OCI-LY1 (cell line): ENCODE measurements at regions not wholly inside any gene's neighbourhood (a gene's known extent, or its start where the extent isn't known, plus 50 kb on each side); places are given as distances from the start of the nearest gene placed in this dataset.

Source experiments
- CTCF ChIP-seq: fragments of 200-600 bp; sonication (generic), shearing (Covaris generic); IDR thresholded peaks from 2 replicates; pipeline ENCODE4 v1.5.1; 2017; ENCODE audit warnings: mild to moderate bottlenecking, antibody characterized with exemption, low read length, moderate library complexity, mixed read lengths
- EZH2 ChIP-seq: fragments of 200-600 bp; sonication (generic), shearing (Covaris generic); IDR thresholded peaks from 2 replicates; pipeline ENCODE4 v1.8.0; 2017; ENCODE audit warnings: borderline replicate concordance, mixed run types, mild to moderate bottlenecking, antibody characterized with exemption, low read length, moderate library complexity, mixed read lengths

DNA sequence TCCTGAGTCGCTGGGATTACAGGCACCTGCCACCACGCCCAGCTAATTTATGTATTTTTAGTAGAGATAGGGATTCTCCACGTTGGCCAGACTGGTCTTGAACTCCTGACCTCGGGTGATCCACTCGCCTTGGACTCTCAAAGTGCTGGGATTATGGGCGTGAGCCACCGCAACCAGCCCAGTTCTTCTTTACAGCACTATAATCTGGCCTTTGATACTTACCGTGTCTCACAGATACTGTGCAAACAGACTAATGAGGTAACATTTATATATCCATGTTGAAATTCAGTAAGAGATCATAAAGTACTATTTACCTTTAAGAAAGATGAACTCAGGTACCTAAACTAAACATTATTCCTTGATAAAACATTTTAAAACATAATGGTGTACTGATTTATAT lies 121.8 kb upstream of the PRR20A start:
- no peak for TF ChIP-seq CTCF
- TF ChIP-seq EZH2 = no peak
